Astrocyte of the spinal cord (primary cell): ENCODE measurements at regions not wholly inside any gene's neighbourhood (a gene's known extent, or its start where the extent isn't known, plus 50 kb on each side); places are given as distances from the start of the nearest gene placed in this dataset.
A peak's percentile ranks its signal among the peaks of the same experiment; 100 is the strongest.

Experiments
- DNase-seq: peaks from one replicate; pipeline ENCODE4 v3.0.0; 2011; ENCODE audit warnings: low read depth, low spot score
- H3K4me3 ChIP-seq: 2 replicates; pipeline ENCODE4 v1.5.1; 2011; ENCODE audit warnings: low read depth, mild to moderate bottlenecking, low read length, moderate library complexity
- in situ Hi-C: cut with HindIII; loops from 2 replicates; pipeline ENCODE4 v1.10.0; 2017; ENCODE audit warnings: low sequenced_read_pairs
- TF ChIP-seq, protein P1 (sequence below): IDR thresholded peaks from 2 replicates; pipeline ENCODE4 v1.5.1; 2012; ENCODE audit warnings: low read depth, mild to moderate bottlenecking, low read length, inconsistent platforms

DNA sequence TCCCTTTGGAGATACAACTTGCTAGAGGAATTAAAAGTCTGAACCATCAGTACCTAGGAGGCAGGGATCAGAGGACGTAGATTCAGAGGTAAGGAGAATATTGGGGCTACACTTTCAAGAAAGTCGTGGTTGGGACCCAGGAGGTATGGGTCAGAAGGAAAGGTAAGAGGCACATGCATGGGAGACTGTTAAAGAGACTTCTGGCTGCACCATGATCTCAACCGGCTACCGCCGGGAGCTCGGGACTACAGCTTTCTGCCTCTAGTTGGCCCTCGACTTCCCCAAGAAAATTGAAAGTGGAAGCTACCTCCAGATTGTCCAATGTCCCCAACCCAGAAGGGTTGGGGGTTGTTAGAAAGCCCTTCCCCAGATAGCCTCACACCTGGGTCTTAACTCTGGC, 355.7 kb upstream of the TMPRSS15 start:
- in situ Hi-C loops = no loop called here
- H3K4me3 ChIP-seq = no peak overlapping the region
- TF ChIP-seq, protein P1, sequence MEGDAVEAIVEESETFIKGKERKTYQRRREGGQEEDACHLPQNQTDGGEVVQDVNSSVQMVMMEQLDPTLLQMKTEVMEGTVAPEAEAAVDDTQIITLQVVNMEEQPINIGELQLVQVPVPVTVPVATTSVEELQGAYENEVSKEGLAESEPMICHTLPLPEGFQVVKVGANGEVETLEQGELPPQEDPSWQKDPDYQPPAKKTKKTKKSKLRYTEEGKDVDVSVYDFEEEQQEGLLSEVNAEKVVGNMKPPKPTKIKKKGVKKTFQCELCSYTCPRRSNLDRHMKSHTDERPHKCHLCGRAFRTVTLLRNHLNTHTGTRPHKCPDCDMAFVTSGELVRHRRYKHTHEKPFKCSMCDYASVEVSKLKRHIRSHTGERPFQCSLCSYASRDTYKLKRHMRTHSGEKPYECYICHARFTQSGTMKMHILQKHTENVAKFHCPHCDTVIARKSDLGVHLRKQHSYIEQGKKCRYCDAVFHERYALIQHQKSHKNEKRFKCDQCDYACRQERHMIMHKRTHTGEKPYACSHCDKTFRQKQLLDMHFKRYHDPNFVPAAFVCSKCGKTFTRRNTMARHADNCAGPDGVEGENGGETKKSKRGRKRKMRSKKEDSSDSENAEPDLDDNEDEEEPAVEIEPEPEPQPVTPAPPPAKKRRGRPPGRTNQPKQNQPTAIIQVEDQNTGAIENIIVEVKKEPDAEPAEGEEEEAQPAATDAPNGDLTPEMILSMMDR = no peak
- no peak for DNase-seq

DNA sequence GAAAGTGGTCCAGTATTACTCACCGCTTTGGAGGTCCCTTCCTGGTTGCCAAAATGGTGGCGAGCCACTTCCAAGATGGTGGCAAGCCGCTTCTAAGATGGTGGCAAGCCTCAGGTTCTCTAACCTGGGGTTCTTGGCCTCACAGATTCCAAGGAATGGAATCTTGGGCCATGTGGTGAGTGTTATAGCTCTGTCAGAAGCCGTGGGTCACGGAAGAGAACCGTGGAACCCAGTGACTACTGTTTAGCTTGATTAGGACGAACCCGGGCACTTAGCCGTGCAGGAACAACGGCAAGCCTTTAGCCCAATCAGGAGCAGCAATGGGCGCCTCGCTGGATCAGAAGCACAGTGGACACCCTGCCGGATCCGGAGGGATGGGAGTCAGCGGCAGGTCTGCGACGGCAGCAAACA, 356.2 kb upstream of the TMPRSS15 start:
- in situ Hi-C loops = no loop called here
- no peak for DNase-seq
- TF ChIP-seq, protein P1 = no peak
- H3K4me3 ChIP-seq = no peak overlapping the region

DNA sequence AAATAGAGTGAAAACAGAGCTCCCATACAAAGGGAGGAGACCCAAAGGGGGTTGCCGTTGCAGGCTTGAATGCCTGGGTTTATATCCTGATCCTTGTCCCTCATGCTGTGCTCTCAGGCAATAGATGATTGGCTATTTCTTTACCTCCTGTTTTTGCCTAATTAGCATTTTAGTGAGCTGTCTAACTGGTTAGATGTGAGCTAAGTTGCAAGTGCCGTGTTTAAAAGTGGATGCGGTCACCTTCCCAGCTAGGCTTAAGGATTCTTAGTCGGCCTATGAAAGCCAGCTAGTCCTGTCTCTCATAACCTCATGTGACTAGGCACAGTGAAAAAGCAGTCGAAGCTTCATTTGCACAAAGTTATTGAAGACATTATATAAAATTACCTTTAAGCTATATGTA, 356.7 kb upstream of the TMPRSS15 start:
- H3K4me3 ChIP-seq = no peak overlapping the region
- in situ Hi-C loops = no loop called here
- DNase-seq = no peak
- TF ChIP-seq, protein P1 = no peak

DNA sequence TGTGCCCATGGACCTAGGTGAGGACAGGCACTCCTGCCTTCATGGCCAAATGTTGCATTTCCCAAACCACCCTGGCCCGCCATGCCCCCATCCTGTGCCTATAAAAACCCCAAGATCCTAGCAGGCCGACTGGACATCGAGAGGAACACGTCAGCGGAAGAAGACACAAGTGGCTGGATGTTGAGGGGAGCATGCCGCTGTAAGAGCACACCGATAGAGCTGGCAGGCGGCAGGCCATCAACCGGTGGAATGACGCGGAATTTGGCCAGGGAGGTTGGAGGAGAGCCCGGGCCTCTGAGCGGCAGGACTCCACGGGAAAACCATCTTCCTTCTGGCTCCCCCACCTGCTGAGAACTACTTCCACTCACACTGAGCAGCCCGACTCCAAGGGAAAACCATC, 361.1 kb upstream of the TMPRSS15 start:
- no peak overlapping the region for H3K4me3 ChIP-seq
- DNase-seq = no peak
- TF ChIP-seq, protein P1 = no peak
- in situ Hi-C loops = no loop called here

DNA sequence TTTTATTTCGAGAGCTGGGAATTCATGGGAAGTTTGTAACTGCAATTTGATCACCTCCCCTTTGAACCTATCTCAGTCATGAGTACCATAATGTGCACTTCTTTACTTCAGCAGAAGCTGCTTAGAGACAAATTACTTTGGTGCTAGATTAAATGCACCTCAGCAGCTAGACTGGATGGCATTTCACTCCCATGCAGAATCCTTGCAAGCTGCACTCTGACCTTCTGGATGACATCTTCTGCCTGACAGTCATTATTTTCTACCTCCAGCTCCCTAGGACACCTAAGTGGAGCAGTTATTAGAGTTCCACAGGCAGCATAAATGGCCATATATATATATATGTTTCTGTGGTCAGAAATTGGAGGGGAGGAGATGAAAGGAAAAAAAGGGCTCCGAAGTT, 366.0 kb upstream of the TMPRSS15 start:
- in situ Hi-C loops = no loop called here
- DNase-seq = no peak
- no peak overlapping the region for H3K4me3 ChIP-seq
- TF ChIP-seq, protein P1 = no peak

DNA sequence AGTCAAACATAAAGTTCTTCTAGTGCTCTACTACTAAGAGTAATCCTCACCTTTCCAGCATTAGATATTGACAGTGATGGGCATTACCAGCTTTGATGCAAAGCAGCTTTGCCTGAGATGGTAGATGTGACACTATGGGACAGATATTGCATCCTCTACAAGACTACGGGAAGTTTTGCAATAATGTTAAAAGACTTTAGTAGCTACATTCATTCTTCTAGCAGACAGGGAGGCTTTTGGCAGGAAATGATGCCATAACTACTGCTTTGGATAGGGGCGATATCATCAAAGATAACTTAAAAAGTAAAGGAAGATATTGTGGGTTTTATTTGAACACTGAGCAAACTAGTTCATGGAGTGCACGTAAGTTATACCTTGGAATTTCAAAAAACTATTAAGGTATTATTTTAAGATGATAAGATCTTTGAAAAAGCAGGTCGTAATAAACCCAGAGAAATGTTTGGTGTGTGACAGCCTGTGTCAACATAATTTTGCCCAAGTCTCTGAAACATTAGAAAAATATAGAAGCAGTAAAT, 368.3 kb upstream of the TMPRSS15 start:
- peak; percentile 1 for DNase-seq
- TF ChIP-seq, protein P1 = no peak
- in situ Hi-C loops = no loop called here
- no peak overlapping the region for H3K4me3 ChIP-seq

DNA sequence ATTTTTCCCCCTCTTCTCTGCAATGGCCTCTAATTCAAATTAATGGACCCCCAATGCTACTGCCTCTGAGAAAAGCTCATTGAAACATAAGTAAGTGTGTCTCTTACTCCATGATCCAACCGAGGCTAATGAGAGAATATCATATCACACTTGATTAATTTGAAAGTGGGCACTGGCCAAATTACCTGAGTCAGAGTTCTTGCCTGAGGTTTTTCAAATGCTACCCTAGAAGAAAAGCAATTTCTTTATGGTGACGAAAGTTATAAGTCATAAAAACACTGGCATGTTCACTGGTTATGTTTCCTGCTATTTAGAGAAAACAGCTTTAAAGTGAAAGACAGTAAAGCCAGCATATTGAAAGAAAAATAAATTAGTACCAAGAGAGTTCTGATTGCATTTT, 368.8 kb upstream of the TMPRSS15 start:
- TF ChIP-seq, protein P1 = no peak
- H3K4me3 ChIP-seq = no peak overlapping the region
- DNase-seq = peak; percentile 89
- in situ Hi-C loops = no loop called here
